Renal cortex interstitium (tissue), 11 donors: ENCODE measurements at regions not wholly inside any gene's neighbourhood (a gene's known extent, or its start where the extent isn't known, plus 50 kb on each side); places are given as distances from the start of the nearest gene placed in this dataset.

Source experiments
- DNase-seq, 11 donors: peaks; one replicate each; pipeline ENCODE4 v3.0.0-alpha.2; 2013; ENCODE audit warnings: low read depth in 9 of 11, low spot score in 4 of 11; ENCODE audit errors: extremely low read depth in 1 of 11

GRCh38 chr4:36394352-36394903 lies 113.0 kb downstream of the DTHD1 start:
- DNase-seq: no peak

GRCh38 chr4:36399762-36400353 lies 118.4 kb downstream of the DTHD1 start:
- peak in 2 of 11 donors; percentile 3 to 5 for DNase-seq

- DNase-seq: no peak
Observed at GRCh38 chr4:36402008-36402758, 120.8 kb downstream of the DTHD1 start.

GRCh38 chr4:36411338-36411737 lies 129.9 kb downstream of the DTHD1 start:
- no peak for DNase-seq

- no peak for DNase-seq
Observed at GRCh38 chr4:36414248-36414647, 132.8 kb downstream of the DTHD1 start.

DNA sequence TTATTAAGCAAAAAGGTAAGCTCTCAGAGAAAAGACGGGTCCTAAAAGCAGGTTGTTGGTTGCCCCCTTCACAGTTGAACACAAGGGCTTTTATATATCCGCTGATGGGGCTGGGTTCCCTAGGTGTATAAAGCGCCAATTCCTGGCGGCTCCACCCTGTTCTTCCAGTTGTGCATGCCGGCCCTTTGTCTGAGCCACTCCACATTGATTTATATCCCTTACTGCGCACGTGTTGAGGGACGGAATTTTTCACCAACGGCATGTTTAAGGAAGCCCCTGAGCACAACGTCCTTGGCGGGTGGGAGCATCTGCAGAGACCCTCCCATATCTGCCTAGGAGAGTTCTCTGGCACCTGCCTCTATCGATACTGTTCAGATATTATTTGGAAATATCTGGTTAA lies 135.7 kb downstream of the DTHD1 start:
- no peak for DNase-seq

GRCh38 chr4:36420111-36420679 lies 138.8 kb downstream of the DTHD1 start:
- no peak for DNase-seq

DNA sequence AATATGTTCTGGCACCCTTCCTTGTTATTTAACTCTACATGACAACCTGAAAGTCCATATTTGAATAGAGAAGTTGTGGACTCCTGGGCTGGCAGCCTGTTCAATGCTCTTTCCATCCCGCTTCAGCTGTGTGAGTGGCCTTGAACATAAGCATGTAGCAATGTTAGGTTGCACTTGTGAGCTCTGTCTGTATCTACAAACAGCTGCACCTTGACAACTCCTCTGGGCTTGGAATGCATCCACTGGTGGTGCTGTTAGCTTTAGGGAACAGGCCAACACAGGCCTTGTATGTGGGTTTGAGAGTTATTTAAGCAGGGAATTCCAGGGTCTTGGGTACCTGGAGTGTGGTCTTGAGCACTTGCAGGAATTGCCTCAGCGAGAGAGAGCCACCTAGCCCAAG lies 141.2 kb downstream of the DTHD1 start:
- DNase-seq: no peak

GRCh38 chr4:36426741-36427140 lies 145.3 kb downstream of the DTHD1 start:
- DNase-seq: no peak

- DNase-seq: no peak
Observed at GRCh38 chr4:36427696-36428095, 146.3 kb downstream of the DTHD1 start.

DNA sequence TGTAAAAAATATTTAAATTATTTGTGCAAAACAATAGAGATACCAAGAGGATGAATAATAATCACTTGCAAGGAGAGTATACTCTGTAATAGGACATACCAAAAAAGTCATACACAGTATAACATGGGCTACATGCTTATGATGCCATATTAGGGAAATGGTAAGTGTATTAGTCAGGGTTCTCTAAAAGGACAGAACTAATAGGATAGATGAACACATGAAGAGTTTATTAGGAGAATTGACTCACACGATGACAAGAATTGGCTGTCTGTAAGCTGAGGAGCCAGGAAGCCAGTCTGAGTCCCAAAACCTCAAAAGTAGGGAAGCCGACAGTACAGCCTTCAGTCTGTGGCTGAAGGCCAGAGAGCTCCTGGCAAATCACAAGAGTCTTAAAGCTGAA lies 151.2 kb downstream of the DTHD1 start:
- DNase-seq: no peak

DNA sequence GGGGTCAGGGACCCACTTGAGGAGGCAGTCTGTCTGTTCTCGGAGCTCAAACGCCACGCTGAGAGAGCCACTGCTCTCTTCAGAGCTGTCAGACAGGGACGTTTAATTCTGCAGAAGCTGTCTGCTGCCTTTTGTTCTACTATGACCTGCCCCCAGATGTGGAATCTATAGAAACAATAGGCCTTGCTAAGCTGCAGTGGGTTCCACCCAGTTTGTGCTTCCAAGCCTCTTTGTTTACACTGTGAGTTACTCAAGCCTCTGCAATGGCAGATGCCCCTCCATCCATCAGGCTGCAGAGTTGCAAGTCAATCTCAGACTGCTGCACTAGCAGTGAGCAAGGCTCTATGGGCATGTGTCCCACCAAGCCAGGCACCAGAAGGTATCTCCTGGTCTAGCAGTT lies 158.1 kb downstream of the DTHD1 start:
- no peak for DNase-seq

- DNase-seq: no peak
Observed at GRCh38 chr4:36445480-36445879, 164.1 kb downstream of the DTHD1 start.

DNA sequence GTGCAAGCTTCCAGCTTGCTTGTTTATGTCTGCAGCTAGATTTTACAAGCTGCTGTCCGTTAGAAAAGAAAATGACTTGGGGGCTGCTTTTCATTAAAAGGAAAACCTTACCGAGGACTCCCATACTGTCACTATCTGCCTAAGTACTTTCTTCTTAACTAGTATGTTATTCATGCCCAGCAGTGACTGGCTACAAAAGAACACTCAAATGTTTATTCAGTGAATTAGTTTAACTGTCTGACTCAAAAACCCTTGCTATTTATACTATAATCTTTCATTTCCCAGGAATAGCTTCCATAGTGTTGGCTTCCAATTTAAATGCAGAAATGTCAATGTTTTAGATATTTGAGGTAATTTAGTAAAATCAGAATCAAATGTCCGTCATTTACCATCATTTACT lies 164.9 kb downstream of the DTHD1 start:
- DNase-seq: no peak

GRCh38 chr4:36461344-36461743 lies 179.9 kb downstream of the DTHD1 start:
- no peak for DNase-seq

GRCh38 chr4:36467670-36468069 lies 186.3 kb downstream of the DTHD1 start:
- no peak for DNase-seq

- DNase-seq: no peak
Observed at GRCh38 chr4:36471903-36472302, 190.5 kb downstream of the DTHD1 start.

- no peak for DNase-seq
Observed at GRCh38 chr4:36476135-36476534, 194.7 kb downstream of the DTHD1 start.

- no peak for DNase-seq
Observed at GRCh38 chr4:36477861-36478260, 196.4 kb downstream of the DTHD1 start.

DNA sequence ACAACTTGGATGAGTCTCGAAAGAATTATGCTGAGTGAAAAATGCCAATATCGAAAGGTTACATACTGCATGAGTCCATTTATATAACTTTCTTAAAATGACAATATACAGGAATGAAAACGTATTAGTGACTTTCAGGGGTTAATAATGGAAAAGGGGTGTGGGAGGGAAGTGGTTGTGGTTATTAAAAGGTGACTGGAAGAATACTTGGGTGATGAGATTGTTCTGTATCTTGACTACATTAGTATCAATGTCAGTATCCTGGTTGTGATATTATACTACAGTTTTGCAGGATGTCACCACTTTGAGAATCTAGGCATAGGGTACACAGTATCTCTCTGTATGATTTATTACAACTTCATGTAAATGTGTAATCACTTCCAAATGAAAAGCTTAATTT lies 204.5 kb downstream of the DTHD1 start:
- DNase-seq: no peak
